NB4 (cell line): ENCODE measurements at regions not wholly inside any gene's neighbourhood (a gene's known extent, or its start where the extent isn't known, plus 50 kb on each side); places are given as distances from the start of the nearest gene placed in this dataset.

ENCODE experiments used
- DNase-seq: peaks from one replicate; pipeline ENCODE4 v3.0.0; 2010; ENCODE audit warnings: low read depth
- H3K4me3 ChIP-seq: one replicate; pipeline ENCODE4 v1.5.1; 2011; ENCODE audit warnings: mild to moderate bottlenecking, low read depth, low read length, moderate library complexity
- MYC ChIP-seq: IDR thresholded peaks from 2 replicates; pipeline ENCODE4 v1.6.1; 2011; ENCODE audit warnings: low read depth, low read length
- POLR2A ChIP-seq: IDR thresholded peaks from 2 replicates; pipeline ENCODE4 v1.6.1; 2011; ENCODE audit warnings: mild to moderate bottlenecking; ENCODE audit not compliant: insufficient read length; ENCODE audit errors: extremely low read depth
- TF ChIP-seq, protein P1 (sequence below): IDR thresholded peaks from 2 replicates; pipeline ENCODE4 v1.6.1; 2011; ENCODE audit warnings: low read depth, low read length
- TF ChIP-seq, protein P2 (sequence below): IDR thresholded peaks from one replicate; pipeline ENCODE4 v1.5.1; 2012; ENCODE audit warnings: low read depth, low read length

DNA sequence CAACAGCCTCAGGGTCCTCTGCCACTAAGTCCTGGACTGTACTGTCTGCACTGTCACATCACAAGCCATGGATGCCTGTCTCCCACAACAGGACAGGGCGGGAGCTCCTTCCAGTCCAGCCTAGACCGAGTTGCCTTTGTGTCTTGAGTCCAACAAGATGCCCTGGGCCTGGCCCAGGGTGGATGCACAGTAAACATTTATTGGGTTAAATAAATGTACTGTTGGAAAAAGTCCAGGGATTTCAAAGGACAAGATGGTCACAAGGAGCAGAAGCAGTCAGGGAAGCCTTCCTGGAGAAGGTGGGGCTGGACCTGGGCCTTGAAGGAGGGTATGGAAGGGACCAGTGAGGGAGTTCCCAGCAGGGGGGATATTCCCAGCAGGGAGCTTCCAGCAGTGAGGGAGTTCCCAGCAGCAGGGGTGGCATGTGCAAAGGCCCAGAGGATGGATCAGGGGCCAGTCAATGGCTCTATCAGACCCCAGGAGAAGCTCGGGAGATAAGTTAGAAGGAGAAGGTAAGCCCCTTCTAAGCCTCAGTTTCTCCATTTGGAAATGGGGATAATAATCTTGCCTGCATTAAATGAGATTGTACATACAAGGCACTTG lies 72.7 kb upstream of the NEURL1B start:
- no peak for TF ChIP-seq POLR2A
- no peak overlapping the region for H3K4me3 ChIP-seq
- no peak for DNase-seq

DNA sequence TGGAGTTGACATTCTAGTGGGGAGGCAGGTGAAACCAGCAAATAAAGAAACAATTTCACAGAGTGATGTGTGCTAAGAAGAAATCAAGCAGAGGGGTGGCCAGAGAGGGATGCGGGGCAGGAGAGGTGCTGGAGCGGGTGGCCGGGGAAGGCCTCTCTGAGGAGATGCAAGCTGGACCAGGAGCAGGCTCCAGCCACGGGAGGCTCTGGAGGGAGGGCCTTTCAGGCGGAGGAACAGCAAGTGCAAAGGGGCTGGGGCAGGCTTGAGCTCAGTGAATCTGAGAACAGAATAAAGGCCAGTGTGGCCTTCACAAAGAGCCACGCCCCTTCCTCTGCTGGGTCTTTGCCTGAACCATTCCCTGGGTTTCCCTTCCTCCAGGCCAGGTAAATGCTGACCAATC lies 73.2 kb upstream of the NEURL1B start:
- H3K4me3 ChIP-seq: no peak overlapping the region
- no peak for DNase-seq
- TF ChIP-seq, protein P1, sequence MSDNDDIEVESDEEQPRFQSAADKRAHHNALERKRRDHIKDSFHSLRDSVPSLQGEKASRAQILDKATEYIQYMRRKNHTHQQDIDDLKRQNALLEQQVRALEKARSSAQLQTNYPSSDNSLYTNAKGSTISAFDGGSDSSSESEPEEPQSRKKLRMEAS: no peak
- no peak for TF ChIP-seq POLR2A
- TF ChIP-seq, protein P2, sequence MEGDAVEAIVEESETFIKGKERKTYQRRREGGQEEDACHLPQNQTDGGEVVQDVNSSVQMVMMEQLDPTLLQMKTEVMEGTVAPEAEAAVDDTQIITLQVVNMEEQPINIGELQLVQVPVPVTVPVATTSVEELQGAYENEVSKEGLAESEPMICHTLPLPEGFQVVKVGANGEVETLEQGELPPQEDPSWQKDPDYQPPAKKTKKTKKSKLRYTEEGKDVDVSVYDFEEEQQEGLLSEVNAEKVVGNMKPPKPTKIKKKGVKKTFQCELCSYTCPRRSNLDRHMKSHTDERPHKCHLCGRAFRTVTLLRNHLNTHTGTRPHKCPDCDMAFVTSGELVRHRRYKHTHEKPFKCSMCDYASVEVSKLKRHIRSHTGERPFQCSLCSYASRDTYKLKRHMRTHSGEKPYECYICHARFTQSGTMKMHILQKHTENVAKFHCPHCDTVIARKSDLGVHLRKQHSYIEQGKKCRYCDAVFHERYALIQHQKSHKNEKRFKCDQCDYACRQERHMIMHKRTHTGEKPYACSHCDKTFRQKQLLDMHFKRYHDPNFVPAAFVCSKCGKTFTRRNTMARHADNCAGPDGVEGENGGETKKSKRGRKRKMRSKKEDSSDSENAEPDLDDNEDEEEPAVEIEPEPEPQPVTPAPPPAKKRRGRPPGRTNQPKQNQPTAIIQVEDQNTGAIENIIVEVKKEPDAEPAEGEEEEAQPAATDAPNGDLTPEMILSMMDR: no peak
- no peak for TF ChIP-seq MYC

DNA sequence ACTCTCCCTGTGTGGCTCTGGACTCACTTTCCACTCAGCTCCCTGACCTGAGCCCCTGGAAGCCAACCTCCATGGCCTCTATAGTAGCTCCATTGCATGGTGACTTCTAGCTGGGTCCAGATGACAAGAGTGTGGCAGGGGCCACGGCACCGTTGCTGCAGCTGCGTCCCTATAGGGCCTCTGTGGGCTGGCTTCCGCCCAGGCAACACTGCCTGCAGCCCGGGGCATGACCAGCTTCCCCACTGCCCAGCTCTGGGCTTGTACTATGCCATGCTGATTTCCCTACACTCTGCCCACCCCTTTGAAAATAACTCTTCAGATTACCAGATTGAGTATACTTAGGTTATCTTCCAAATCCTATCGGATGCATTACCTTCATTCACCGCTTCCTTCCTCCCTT lies 73.8 kb upstream of the NEURL1B start:
- TF ChIP-seq, protein P2: no peak
- no peak for TF ChIP-seq MYC
- no peak for DNase-seq
- H3K4me3 ChIP-seq: no peak overlapping the region

DNA sequence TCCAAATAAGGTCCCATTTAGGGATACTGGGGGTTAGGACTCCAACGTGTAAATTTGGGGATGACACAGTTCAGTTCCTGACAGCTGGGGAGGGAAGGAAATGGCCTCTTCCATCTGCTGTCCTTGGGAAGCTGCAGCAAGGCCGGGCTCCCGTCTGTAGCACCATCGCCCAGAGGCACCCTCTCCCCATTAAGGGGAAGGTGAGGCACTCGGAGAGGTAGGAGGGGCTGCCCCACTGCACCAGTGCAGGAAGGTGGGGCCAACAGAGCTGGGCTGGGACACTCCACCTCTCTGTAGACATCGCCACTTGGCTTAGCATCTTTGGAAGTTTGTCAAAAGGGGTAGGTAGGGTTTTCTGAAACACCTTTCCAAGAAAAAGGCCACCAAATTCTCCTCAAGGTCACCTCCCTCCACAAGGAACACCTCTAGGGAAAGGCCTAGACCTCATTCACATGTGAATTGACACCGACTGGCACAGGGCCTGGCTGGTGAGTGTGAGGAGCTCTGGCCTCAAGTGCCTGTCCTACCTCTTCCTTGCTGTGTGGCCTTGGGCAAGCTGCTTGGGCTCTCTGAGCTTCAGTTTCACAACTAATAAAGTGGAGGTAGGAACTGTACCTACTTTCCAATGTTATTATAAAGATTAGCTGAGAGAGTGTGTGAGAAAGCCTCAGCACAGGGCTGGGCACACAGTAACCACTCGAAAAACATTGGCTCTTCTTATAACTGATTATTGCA lies 75.0 kb upstream of the NEURL1B start:
- no peak for DNase-seq
- no peak overlapping the region for H3K4me3 ChIP-seq
- TF ChIP-seq MYC (no peak), POLR2A (no peak)
- TF ChIP-seq, protein P2: no peak
- TF ChIP-seq, protein P1: no peak

DNA sequence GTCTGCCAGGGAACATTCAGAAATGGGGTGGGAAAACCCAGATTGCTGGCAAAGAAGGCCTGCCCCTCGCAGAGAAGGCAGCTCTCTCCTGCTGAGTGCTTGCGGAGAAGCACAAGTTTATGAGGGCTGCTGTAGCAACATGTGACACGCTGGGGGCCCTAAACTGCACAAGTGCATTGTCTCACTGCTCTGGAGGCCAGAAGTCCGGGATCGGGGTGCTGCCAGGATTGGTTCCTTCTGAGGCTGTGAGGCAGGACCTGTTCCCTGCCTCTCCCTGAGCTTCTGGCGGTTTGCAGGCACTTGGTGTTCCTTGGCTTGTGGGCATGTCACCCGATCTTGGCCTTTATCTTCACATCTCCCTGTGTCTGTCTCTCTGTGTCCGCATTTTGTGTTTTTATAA lies 75.6 kb upstream of the NEURL1B start:
- DNase-seq: no peak
- H3K4me3 ChIP-seq: no peak overlapping the region
- TF ChIP-seq, protein P2: no peak
- TF ChIP-seq, protein P1: no peak
- TF ChIP-seq MYC (no peak), POLR2A (no peak)

DNA sequence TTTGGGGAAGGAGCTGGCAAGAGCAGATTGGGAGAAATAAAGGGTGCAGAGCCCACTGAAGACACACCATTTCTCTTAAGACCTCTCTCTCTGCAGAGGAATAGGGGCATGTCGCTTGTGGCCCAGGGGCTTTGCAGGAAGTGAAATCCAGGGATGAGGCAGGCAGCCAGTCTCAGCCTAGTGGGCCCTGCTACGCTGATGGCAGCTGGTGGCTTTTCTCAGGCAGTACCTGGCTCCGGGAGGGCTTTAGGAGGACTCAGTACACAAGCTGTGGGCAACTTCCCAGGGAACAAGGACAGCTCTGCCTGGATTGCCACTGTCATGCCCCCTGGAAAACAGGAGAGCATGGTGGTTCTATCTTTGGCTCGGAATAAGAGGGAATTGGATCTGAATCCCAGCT lies 76.2 kb upstream of the NEURL1B start:
- no peak for TF ChIP-seq POLR2A
- TF ChIP-seq, protein P1: no peak
- TF ChIP-seq, protein P2: no peak
- TF ChIP-seq MYC: no peak
- no peak for DNase-seq
- H3K4me3 ChIP-seq: no peak overlapping the region
